Activated CD8-positive, alpha-beta memory T cell treated with anti-CD3 and anti-CD28 coated beads for 1 hour (primary cell): ENCODE measurements at regions not wholly inside any gene's neighbourhood (a gene's known extent, or its start where the extent isn't known, plus 50 kb on each side); places are given as distances from the start of the nearest gene placed in this dataset.

ENCODE experiments used
- DNase-seq, 2 donors: peaks; one replicate each; pipeline ENCODE4 v3.0.0-alpha.2; 2020; ENCODE audit warnings: low read depth in 1 of 2; ENCODE audit errors: extremely low read depth in 1 of 2

- no peak for DNase-seq
Observed at GRCh38 chr11:8323161-8323935, 59.7 kb upstream of the LMO1 start.

- DNase-seq, result no peak
Observed at GRCh38 chr11:8321876-8322275, 58.2 kb upstream of the LMO1 start.

- no peak for DNase-seq
Observed at GRCh38 chr11:8320076-8320475, 56.4 kb upstream of the LMO1 start.

- no peak for DNase-seq
Observed at GRCh38 chr11:8318536-8318935, 54.9 kb upstream of the LMO1 start.

GRCh38 chr11:8317159-8317558, 53.5 kb upstream of the LMO1 start:
- DNase-seq, result no peak

- no peak for DNase-seq
Observed at GRCh38 chr11:8315954-8316353, 52.3 kb upstream of the LMO1 start.

GRCh38 chr11:8315463-8315862, 51.8 kb upstream of the LMO1 start:
- no peak for DNase-seq

GRCh38 chr11:8314916-8315315, 51.2 kb upstream of the LMO1 start:
- DNase-seq, result no peak

- no peak for DNase-seq
Observed at GRCh38 chr11:8313504-8314090, 49.9 kb upstream of the LMO1 start.
